ENCODE measurements at regions not wholly inside any gene's neighbourhood (a gene's known extent, or its start where the extent isn't known, plus 50 kb on each side); places are given as distances from the start of the nearest gene placed in this dataset.
A peak's percentile ranks its signal among the peaks of the same experiment; 100 is the strongest.

DNA sequence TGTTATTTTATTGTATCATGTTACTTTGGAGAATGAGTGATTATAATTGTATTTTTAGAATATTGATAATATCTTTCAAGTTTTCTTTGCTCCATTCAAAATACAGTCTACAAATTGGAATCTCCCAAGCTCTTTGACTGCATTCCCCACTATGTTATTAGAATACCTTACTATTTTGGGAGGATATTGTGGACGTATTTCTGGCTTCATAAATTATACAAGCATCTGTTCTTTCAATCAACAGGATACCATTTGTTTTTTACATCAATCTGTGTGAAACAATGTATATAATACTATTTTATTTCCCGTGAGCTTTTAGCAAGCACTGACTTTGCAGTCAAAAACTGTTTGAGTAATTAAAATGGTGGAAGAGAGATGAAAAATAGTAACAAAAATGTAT, 226.5 kb downstream of the PTPRC start:
- DNase-seq: no peak

DNA sequence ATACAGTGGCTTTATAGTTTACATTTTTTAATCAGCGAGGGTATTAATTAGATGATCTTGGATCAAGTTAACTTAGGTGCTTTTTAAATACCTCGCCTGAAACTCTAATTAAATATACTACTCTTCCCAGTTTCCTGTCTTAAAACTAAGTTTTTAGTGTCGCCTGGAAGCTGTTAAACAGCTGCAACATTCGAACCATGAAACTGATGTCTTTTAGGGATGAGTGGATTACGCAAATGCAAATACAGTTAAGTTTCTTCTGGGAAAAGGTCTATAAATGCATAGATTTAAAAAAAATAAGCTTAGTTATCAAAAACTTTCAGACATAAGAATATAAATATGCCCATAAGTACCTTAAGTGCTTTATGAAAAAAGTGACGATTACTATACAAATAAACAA, 228.3 kb downstream of the PTPRC start:
- DNase-seq: no peak

DNA sequence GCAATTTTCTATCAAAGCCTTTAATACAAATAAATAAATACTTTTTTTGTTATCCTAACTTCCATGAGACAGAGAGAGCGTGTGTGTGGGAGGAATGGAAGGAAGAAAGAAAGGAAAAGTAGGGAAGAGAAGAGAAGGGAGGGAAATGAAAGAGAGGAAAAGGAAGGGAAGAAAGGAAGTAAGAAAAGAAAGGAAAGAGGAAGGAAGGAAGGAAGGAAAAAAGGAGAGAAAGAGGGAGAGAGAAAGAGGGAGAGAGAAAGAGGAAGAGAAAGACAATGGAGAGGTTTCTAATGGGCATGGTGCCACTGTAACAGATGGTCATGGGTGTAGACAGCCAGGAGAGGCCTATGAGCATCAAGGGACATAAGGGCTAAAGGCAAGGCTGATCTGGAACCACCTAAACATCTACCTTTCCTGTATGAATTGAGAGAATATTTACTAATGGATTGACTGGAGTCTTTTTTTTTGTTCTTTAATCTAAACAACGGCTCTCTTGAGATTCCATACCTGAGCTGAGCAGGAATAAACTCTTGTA, 234.9 kb downstream of the PTPRC start:
- no peak for DNase-seq

DNA sequence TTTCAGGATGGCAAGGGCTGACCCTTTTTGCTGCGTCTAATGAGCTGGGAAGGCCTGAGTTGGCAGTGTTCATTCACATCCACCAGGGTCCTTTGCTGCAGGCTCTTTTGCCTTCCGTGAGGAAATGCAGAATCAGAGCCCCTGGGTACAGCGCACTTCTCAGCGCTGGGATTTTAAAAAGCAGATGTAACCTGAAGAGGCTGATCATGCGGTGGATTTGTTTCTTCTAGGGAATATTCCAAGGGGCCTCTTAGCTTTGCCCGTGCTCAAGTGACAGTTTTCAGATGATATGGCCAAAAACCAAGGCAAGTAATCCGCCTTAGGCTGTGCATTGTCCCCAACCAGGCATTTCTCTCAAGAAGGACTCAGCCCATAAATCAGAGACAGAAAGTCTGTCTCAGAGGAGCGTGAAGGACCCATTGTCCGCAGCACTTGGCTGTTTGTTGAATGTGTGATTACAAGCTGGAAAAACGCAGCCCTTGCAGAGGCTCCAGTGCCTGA, 237.6 kb downstream of the PTPRC start:
- no peak for DNase-seq

DNA sequence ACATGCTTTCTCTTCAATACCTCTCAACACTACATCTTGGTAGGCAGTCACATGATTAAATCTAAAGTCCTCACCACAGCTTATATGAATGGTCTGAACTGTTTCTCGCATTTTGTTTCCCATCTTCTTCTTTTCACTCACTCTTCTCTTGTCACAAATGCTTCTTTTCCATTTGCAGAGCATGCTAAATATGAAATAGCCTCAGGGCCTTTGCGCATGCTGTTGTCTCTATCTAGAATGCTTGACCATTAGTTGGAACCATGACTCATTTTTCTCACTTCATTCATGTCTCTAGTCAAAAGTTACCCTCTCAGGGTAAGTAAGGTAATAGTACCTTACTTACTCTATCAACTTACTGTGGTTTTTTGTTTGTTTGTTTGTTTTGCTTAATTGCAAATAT, 239.7 kb downstream of the PTPRC start:
- no peak for DNase-seq

DNA sequence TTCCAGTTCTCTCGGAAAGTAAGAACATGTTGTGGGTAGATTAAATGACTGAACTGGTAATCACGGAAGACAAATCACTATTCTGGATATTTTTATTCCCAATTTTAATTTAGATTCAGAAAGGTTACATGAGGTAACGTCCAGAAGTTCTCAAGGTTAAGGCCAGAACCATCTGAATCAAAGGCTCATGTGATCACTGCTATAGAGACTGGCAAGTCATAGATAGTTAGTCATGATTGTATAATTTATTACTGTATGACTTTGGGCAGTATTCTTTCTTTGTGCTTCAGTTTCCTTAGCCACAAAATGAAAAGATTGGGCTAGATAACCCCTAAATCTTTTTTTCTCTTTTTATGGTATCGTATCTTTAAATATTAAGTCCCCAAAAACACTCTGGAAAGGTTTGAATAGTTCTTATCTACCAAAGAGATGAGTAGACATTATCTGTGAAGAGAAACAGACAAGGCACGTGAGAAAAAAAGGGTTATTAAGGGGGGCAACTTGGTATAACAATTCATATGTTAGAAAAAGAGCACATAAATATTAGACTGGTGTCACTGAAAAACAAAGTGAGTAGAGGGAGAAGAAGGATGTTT, 241.0 kb downstream of the PTPRC start:
- DNase-seq: no peak

DNA sequence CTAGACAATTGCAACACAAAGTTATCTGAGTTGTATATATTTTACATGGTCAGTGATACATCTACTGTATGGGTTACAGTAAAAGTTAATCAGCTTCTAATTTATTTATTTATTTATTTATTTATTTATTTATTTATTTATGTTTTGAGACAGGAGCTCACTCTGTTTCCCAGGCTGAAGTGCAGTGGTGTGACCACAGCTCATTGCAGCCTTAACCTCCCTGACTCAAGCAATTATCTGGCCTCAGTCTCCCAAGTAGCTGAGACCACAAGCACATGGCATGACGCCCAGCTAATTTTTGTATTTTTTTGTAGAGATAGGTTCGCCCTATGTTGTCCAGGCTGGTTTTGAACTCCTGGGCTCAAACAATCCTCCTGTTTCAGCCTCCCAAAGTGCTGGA, 241.6 kb downstream of the PTPRC start:
- DNase-seq: peak; percentile 62

DNA sequence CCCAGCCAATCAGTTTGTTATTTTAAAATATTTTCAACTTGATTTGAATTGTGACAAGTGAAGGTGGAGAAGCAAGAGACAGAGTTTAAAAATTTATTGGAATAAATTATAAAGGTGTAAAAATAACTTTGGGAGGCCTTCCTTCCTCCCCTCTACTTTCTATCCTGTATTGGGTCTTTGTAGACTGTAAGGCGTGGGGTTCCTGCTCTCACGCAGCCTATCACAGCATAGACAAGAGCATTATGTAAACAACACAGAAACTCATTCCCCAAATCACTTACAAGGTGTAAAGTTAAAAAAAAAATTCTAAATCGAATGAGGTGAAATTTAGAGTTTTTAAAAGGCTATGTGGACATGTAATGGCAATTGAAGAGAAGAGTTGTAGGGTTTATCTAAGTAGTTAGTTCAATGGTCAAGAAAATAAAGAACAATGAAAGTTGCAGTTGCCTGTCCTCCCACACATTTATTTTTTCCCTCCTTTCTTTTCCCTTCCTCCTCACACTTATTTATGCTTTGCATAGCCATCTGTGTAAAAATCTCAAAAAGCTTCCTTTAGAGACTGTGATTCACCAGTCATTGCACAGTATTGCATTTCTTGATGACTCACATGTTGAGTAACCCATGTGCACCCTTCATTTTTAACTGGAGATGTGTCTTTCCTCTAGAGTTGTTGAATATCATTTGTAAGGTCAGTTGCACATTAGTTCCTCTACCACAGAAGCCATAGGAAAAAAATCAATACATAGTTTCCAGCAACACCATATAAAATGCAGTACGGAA, 242.2 kb downstream of the PTPRC start:
- DNase-seq: peak; percentile 96

DNA sequence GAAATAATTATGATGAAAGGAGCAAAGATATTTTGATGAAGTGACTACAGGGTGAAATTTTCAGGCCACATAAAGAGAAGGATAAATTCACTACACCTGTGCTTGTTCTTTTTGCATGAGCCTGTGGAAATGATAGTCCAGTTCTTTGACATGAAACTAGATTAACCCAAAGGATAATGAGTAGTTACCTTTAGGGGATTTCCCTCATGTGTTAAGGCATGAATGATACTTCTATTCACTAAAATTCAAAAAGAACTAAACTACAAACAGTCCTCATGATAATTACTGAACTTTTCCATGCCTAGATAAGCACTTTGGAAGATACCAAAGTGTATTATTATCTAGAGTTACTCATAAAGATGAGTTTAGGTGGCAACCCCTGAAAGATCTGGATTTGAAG, 244.3 kb downstream of the PTPRC start:
- no peak for DNase-seq

DNA sequence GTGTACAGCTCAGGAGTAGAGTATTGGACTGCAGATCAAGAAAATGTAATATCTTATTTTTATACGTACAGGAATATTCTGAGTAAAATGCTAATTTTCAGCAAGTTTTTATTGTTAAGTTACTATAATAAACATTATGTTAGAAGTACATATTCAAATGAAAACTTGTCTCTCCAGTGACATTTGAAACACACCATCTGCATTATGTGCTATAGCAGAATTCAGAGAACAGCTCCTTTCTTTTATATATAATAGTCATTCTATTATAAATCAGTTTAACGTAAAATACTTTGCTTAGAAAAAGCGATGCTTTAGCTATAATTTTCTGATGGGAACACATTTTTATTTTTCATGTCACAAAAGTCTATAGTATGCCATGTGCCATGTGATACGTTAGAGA, 249.0 kb downstream of the PTPRC start:
- DNase-seq: no peak

DNA sequence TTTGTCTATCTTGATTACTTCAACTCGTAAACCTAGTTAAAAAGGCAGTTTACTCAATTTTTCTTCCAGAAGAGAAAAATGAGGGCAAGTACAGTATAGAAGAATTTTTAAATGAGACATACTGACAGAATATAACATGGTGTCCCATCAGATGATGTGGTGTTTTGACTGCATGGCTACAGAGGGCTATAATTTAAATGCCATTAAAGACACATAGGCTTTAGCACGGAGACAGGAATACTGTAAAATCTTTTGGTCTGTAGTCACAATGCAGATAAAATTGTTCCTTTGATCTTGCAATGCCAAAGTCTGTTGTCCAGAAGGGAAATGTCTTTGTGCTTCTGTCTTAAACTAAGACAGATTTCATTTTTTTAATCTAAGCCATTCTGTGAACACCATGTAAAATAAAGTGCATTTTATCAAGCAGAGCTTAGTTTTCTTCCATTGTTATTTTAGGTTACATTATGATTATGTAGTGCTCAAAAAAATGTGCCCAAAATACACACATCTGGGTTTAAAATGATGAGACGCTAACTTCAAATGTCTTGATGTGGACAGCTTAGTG, 249.6 kb downstream of the PTPRC start:
- peak; percentile 22 for DNase-seq

DNA sequence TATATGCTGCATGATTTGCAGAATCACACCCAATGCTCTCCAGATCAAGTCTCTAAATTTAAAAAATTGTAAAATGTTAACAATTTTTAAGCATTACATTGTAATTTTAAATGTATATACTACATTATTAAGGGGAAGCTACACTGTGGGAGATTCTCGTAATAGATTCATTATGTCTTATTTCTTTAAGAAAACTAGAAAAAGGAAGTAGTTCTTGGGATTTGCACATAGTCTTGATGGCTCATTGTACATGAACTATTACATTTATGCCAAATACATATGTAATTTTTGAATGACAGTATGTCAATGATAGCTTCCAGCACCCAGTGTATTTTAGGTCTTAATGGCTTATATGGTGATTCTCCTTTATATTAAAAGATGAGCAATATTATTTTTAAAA, 250.3 kb downstream of the PTPRC start:
- DNase-seq: no peak

DNA sequence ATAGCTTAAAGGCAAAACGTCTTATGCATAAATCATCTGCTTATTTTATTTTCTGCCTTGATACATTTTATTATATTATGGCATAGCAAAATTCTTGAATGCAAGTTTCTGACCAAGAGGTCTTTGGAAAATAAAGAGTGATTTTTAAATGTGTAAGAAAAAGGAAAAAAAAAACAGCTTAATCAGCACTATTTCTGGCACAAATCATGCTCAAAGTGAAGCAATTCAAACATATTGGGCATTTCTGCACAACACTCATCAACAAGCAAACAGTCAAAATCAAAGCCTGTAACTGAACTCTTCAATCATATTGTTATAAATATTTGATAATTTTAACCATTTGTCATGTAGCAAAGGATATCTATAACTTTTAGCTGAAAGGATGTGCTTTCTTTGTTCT, 250.9 kb downstream of the PTPRC start:
- DNase-seq: no peak

DNA sequence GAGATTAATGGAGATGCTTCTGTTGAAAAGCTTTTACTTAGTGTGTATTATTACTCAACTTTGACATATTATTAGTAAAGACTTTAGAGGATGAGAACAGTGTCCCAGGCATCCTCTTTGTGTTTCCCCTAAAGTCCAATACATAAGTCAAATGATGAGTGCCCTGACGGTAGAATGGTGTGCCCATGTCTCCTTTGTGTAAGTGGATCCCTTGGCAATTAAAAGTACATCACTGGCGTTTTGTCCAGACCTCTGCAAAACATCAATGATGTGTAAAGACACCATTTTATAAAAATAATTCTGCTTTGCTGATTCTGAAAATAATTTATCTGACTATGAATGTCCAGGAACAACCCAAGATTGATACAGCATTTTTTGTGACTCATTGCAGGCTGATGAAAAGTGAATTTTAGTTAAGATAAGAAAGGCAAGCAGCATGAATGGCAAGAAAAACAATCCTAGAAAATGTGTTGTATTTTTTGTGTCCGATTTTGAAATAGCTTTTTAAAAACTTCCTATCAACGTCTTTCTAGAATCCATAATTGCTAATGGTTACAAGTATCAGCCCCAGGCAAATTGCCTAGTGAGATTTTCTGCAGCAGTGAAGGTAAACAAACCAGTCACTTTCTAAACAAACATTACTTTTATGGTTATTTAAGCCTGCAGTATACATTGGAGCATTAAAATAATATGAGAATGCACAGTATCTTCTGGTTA, 251.5 kb downstream of the PTPRC start:
- no peak for DNase-seq

DNA sequence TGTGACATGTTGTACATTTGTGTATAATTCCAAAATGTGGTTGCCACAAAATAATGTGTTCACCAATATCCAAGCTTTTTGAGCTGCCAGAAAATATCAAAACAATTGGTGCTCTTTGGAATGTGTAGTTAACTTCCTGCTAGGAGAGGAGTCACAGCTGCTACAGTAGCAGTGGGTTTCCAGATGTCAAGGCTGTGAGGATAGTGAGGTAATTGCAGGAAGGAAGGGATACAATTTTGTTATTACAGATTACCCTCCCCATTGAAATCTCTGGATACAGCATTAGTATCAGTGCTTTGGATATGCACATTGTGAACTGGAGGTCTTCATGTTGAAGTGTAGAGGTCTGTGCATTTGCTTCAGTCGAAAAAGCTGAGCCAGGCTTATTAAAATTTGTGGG, 253.2 kb downstream of the PTPRC start:
- DNase-seq: peak; percentile 44

DNA sequence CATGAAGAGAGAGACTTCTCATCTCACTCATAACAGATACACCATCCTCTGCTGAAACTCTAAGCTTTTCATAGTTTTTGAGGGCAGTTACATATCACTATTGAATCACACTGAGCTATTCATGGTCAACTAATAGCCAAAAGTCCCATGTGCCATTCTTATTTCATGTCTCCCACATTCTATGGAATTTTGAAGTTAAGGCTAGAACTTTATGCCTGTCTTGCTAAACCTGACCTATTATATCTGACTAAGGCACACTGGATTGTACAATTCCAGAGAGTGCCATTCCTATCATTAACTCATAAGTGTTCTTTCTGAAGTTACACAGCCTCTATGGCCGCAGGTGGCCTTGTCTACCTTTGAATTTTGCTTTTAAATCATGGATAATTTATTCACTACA, 254.3 kb downstream of the PTPRC start:
- DNase-seq: peak; percentile 22

DNA sequence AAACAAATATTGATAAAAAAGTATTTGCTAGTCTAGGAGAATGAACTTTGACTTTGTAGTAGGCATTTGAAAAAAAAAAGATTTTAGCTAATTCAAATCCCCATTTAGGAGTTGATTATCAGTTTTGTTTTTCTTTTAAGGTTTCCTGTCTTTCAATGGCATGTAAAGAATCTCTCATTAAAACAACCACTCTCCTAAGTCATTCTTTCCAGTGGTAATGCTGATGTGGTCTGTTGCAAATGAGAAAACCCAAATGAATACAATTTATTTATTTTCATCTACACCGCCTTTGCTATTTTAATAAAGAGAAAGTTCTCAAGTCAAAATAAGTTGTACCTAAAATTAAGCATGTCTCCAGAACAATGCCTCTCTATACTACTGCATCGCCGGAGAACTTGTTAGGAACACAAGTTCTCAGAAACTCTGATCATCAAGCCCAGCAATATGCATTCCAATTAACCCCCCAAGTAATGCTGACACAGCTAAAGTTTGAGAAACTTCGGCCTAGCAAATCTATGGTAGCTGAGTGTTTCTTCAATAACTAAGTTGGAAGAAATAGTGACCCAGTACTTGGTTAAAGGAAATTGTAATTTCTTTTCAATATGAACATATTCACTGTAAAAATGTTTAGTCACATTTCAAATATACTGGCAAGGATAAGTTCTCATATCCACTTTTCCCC, 255.1 kb downstream of the PTPRC start:
- DNase-seq: peak; percentile 46

DNA sequence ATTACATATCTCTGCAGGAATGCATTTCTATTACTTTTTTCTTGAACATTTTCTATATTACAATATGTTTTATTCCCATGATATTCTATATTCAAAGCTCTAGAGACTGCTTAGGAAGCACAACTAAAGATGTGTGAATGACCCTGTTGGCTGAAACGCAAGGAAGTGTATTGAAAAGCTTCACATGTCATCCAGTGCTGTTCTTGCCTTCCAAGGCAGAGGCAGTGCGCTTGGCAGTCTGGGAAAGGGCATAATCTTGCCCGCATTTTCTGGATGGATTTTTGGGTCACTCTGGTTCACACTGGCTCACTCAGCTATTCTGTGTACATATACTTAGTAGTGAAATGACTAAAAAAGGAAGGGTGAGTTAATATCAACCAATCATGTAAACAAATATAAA, 262.4 kb downstream of the PTPRC start:
- no peak for DNase-seq

DNA sequence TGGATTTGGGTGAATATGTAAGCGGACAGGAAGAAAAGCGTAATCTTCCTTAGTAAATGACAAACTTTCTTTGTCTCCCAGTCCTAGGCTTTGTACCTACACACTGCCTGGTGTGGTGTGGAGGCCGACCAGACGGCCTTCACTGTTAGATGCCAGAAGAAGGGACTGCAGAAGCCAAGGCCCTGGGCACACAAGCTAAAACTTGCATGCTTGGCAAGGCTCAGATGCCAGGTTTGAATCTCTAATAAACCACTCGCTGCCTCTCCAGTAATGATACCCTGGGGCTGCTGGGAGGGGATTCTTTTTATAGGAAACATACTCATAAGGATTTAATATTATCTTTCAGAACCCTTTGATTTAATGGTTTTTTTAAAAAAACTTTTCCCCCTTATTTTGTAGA, 263.8 kb downstream of the PTPRC start:
- no peak for DNase-seq

DNA sequence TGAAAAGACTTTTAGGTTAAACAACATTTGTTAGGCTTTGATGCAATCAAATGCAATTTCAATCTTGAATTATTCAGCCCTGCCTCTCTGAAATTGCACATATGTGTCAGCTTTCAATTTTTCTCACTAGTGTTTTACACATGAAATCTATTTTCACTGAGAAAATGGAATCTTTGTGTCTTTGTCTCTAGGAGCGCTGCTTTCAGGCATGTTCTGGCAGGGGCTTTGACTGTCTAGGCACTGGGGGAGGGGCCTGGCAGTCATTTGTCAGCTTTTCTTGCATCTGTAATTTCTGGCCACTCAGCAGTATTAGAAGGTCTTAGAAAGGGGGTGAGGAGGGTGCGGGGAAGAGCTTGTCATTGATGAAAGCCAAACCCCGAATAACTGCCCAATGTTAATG, 264.4 kb downstream of the PTPRC start:
- peak; percentile 55 for DNase-seq

DNA sequence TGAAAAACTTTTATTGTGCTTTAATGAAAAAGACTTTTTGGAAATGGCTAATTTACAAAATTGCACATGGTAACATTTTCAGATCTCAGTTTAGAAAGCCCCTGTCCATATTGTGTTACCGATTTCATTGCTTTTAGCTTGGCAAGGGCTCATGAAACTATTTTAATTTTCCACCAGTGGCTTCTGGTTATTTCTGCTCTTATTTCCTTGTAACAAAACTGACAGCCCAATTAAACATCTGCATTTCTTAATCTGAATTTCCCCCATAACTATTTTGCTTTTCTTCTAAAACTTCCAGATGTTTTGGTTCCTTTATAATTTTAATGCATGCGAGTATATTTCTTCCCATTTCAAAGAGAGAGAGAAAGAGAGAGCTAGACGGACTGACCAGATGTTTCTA, 264.8 kb downstream of the PTPRC start:
- DNase-seq: no peak

DNA sequence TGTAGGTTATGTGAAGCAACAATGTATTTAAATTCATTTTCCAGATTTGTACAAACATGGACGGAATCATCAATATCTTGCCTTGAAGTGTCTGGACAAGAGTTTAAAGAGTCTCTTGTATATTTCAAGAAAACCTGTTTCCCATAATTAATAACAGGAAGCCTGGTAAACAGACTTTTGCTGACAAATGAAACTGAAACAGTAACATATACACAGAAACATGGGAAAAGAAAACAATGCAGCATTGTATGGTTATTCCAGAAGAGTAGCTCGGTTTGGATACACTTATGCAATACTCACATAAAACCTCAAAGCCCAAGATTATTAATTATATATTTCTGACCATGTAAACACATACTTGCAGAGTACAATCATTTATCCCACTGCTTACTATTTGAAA, 265.5 kb downstream of the PTPRC start:
- DNase-seq: no peak

Data from fibroblast of skin of right biceps (primary cell).